GM21786 (cell line): ENCODE measurements at regions not wholly inside any gene's neighbourhood (a gene's known extent, or its start where the extent isn't known, plus 50 kb on each side); places are given as distances from the start of the nearest gene placed in this dataset.

Source experiments
- ATAC-seq: cut with Tn5 transposase; IDR thresholded peaks from one replicate; pipeline ENCODE4 v1.9.1; 2021; ENCODE audit not compliant: unreplicated experiment

GRCh38 chr12:87930033-87930432 is 99.2 kb downstream of the C12orf50 start:
- ATAC-seq: no peak

GRCh38 chr12:87929346-87929745 is 99.9 kb downstream of the C12orf50 start:
- ATAC-seq: no peak

- no peak for ATAC-seq
Observed at GRCh38 chr12:87928031-87928430, 101.2 kb downstream of the C12orf50 start.

- no peak for ATAC-seq
Observed at GRCh38 chr12:87925021-87925420, 104.2 kb downstream of the C12orf50 start.

GRCh38 chr12:87924149-87924548 is 105.1 kb downstream of the C12orf50 start:
- no peak for ATAC-seq

- ATAC-seq: no peak
Observed at GRCh38 chr12:87923361-87923760, 105.8 kb downstream of the C12orf50 start.

GRCh38 chr12:87922736-87923135 is 106.5 kb downstream of the C12orf50 start:
- ATAC-seq: no peak

GRCh38 chr12:87921621-87922020 is 107.6 kb downstream of the C12orf50 start:
- no peak for ATAC-seq

- no peak for ATAC-seq
Observed at GRCh38 chr12:87920139-87920538, 109.1 kb downstream of the C12orf50 start.

GRCh38 chr12:87901457-87901856 is 127.7 kb downstream of the C12orf50 start:
- ATAC-seq: no peak

- ATAC-seq: no peak
Observed at GRCh38 chr12:87897662-87898061, 131.5 kb downstream of the C12orf50 start.

GRCh38 chr12:87883806-87884205 is 145.4 kb downstream of the C12orf50 start:
- ATAC-seq: no peak

- ATAC-seq: no peak
Observed at GRCh38 chr12:87879141-87879540, 150.1 kb downstream of the C12orf50 start.

- no peak for ATAC-seq
Observed at GRCh38 chr12:87870493-87871460, 158.4 kb downstream of the C12orf50 start.

- peak; percentile 56 for ATAC-seq
Observed at GRCh38 chr12:87870061-87870460, 159.1 kb downstream of the C12orf50 start.

GRCh38 chr12:87866578-87867292 is 162.5 kb downstream of the C12orf50 start:
- no peak for ATAC-seq

- ATAC-seq: no peak
Observed at GRCh38 chr12:87861791-87862190, 167.4 kb downstream of the C12orf50 start.

GRCh38 chr12:87853448-87854003 is 175.7 kb downstream of the C12orf50 start:
- ATAC-seq: no peak

GRCh38 chr12:87849074-87849473 is 180.1 kb downstream of the C12orf50 start:
- ATAC-seq: no peak

- peak; percentile 80 for ATAC-seq
Observed at GRCh38 chr12:87848248-87848868, 180.8 kb downstream of the C12orf50 start.

GRCh38 chr12:87847147-87847546 is 182.1 kb downstream of the C12orf50 start:
- no peak for ATAC-seq
